ENCODE measurements at regions not wholly inside any gene's neighbourhood (a gene's known extent, or its start where the extent isn't known, plus 50 kb on each side); places are given as distances from the start of the nearest gene placed in this dataset.

GRCh38 chr20:24766826-24767622, 182.0 kb upstream of the CST7 start:
- TF ChIP-seq CTCF (IDR thresholded peaks at IDR 0.05; ENCODE audit: low read depth, low read length), result no peak
- H3K4me3 ChIP-seq (ENCODE audit: low read depth, low read length), result no peak overlapping the region

GRCh38 chr20:24767623-24768100, 181.4 kb upstream of the CST7 start:
- TF ChIP-seq CTCF (IDR thresholded peaks at IDR 0.05; ENCODE audit: low read depth, low read length), result no peak
- H3K4me3 ChIP-seq (ENCODE audit: low read depth, low read length), result no peak overlapping the region

GRCh38 chr20:24768201-24768636, 180.8 kb upstream of the CST7 start:
- TF ChIP-seq CTCF (IDR thresholded peaks at IDR 0.05; ENCODE audit: low read depth, low read length), result no peak
- no peak overlapping the region for H3K4me3 ChIP-seq (ENCODE audit: low read depth, low read length)

- TF ChIP-seq CTCF (IDR thresholded peaks at IDR 0.05; ENCODE audit: low read depth, low read length), result no peak
- no peak overlapping the region for H3K4me3 ChIP-seq (ENCODE audit: low read depth, low read length)
These were observed 180.1 kb upstream of the CST7 start for GRCh38 chr20:24768713-24769601.

GRCh38 chr20:24769878-24770627, 179.0 kb upstream of the CST7 start:
- no peak for TF ChIP-seq CTCF (IDR thresholded peaks at IDR 0.05; ENCODE audit: low read depth, low read length)
- H3K4me3 ChIP-seq (ENCODE audit: low read depth, low read length), result no peak overlapping the region

GRCh38 chr20:24770628-24771541, 178.2 kb upstream of the CST7 start:
- no peak for TF ChIP-seq CTCF (IDR thresholded peaks at IDR 0.05; ENCODE audit: low read depth, low read length)
- no peak overlapping the region for H3K4me3 ChIP-seq (ENCODE audit: low read depth, low read length)
